Endothelial cell of hepatic sinusoid (primary cell): ENCODE measurements at regions not wholly inside any gene's neighbourhood (a gene's known extent, or its start where the extent isn't known, plus 50 kb on each side); places are given as distances from the start of the nearest gene placed in this dataset.
"Not testable (repeated sequence)": the region's sequence is repeated elsewhere in the genome, so short reads cannot be mapped to it uniquely, and the experiment has no call there.

Experiments
- in situ Hi-C: cut with HindIII; loops from 2 replicates; pipeline ENCODE4 v1.10.0; 2017; ENCODE audit warnings: low sequenced_read_pairs

- in situ Hi-C loops = no loop called here
These were observed 261.7 kb upstream of the GNPDA2 start for GRCh38 chr4:44988011-44988410.

- in situ Hi-C loops = no loop called here
These were observed 259.6 kb upstream of the GNPDA2 start for GRCh38 chr4:44985938-44986337.

- in situ Hi-C loops = no loop called here
These were observed 258.8 kb upstream of the GNPDA2 start for GRCh38 chr4:44985152-44985551.

GRCh38 chr4:44984083-44984482 is 257.7 kb upstream of the GNPDA2 start:
- in situ Hi-C loops = no loop called here

- in situ Hi-C loops = no loop called here
These were observed 256.7 kb upstream of the GNPDA2 start for GRCh38 chr4:44983083-44983482.

- in situ Hi-C loops = no loop called here
These were observed 251.7 kb upstream of the GNPDA2 start for GRCh38 chr4:44978020-44978419.

- in situ Hi-C loops = loop anchor here (5.0 kb wide), 1 partner anchor 103 kb away; no protein-coding TSS in a partner anchor
These were observed 239.2 kb upstream of the GNPDA2 start for GRCh38 chr4:44965435-44966095.

GRCh38 chr4:44964086-44964485 is 237.7 kb upstream of the GNPDA2 start:
- in situ Hi-C loops = not testable (repeated sequence)

GRCh38 chr4:44961001-44961755 is 234.8 kb upstream of the GNPDA2 start:
- in situ Hi-C loops = no loop called here

GRCh38 chr4:44931720-44932119 is 205.4 kb upstream of the GNPDA2 start:
- in situ Hi-C loops = no loop called here

- in situ Hi-C loops = no loop called here
These were observed 202.4 kb upstream of the GNPDA2 start for GRCh38 chr4:44928785-44929184.

- in situ Hi-C loops = no loop called here
These were observed 201.3 kb upstream of the GNPDA2 start for GRCh38 chr4:44927399-44928380.

GRCh38 chr4:44916411-44916810 is 190.1 kb upstream of the GNPDA2 start:
- in situ Hi-C loops = no loop called here

GRCh38 chr4:44914748-44915147 is 188.4 kb upstream of the GNPDA2 start:
- in situ Hi-C loops = no loop called here

- in situ Hi-C loops = no loop called here
These were observed 187.9 kb upstream of the GNPDA2 start for GRCh38 chr4:44914223-44914622.

- in situ Hi-C loops = no loop called here
These were observed 186.6 kb upstream of the GNPDA2 start for GRCh38 chr4:44912980-44913379.

GRCh38 chr4:44908565-44908964 is 182.2 kb upstream of the GNPDA2 start:
- in situ Hi-C loops = no loop called here

- in situ Hi-C loops = no loop called here
These were observed 145.9 kb upstream of the GNPDA2 start for GRCh38 chr4:44872246-44872645.

GRCh38 chr4:44871133-44871532 is 144.8 kb upstream of the GNPDA2 start:
- in situ Hi-C loops = no loop called here

- in situ Hi-C loops = no loop called here
These were observed 143.6 kb upstream of the GNPDA2 start for GRCh38 chr4:44869985-44870384.

GRCh38 chr4:44869222-44869882 is 143.0 kb upstream of the GNPDA2 start:
- in situ Hi-C loops = no loop called here
